ENCODE measurements at regions not wholly inside any gene's neighbourhood (a gene's known extent, or its start where the extent isn't known, plus 50 kb on each side); places are given as distances from the start of the nearest gene placed in this dataset.
"Not testable (repeated sequence)": the region's sequence is repeated elsewhere in the genome, so short reads cannot be mapped to it uniquely, and the experiment has no call there.

GRCh38 chr10:56104487-56104886, 256.6 kb downstream of the ZWINT start:
- DNase-seq, result no peak

- no peak for DNase-seq
These were observed 264.9 kb downstream of the ZWINT start for GRCh38 chr10:56096226-56096517.

- no peak for DNase-seq
These were observed 265.4 kb downstream of the ZWINT start for GRCh38 chr10:56095506-56096225.

GRCh38 chr10:56093645-56094044, 267.4 kb downstream of the ZWINT start:
- not testable (repeated sequence) for DNase-seq

- DNase-seq, result no peak
These were observed 269.2 kb downstream of the ZWINT start for GRCh38 chr10:56091872-56092271.

GRCh38 chr10:56090914-56091540, 270.0 kb downstream of the ZWINT start:
- DNase-seq, result no peak

GRCh38 chr10:56085406-56086122, 275.5 kb downstream of the ZWINT start:
- DNase-seq, result no peak

- no peak for DNase-seq
These were observed 278.9 kb downstream of the ZWINT start for GRCh38 chr10:56082169-56082568.

GRCh38 chr10:56068473-56069263, 292.4 kb downstream of the ZWINT start:
- DNase-seq, result no peak

- DNase-seq, result no peak
These were observed 293.0 kb downstream of the ZWINT start for GRCh38 chr10:56068040-56068439.

- DNase-seq, result no peak
These were observed 297.4 kb downstream of the ZWINT start for GRCh38 chr10:56063642-56064041.

- no peak for DNase-seq
These were observed 303.2 kb downstream of the ZWINT start for GRCh38 chr10:56057860-56058259.

- DNase-seq, result no peak
These were observed 325.6 kb downstream of the ZWINT start for GRCh38 chr10:56035489-56035888.

GRCh38 chr10:56028298-56029132, 332.5 kb downstream of the ZWINT start:
- DNase-seq, result no peak

- no peak for DNase-seq
These were observed 349.0 kb downstream of the ZWINT start for GRCh38 chr10:56012101-56012500.

GRCh38 chr10:56003555-56003954, 357.5 kb downstream of the ZWINT start:
- no peak for DNase-seq

GRCh38 chr10:55989188-55989587, 371.9 kb downstream of the ZWINT start:
- no peak for DNase-seq

GRCh38 chr10:55979203-55979602, 381.9 kb downstream of the ZWINT start:
- no peak for DNase-seq

- no peak for DNase-seq
These were observed 395.0 kb downstream of the ZWINT start for GRCh38 chr10:55966101-55966500.

- DNase-seq, result no peak
These were observed 417.7 kb downstream of the ZWINT start for GRCh38 chr10:55943403-55943802.

- DNase-seq, result no peak
These were observed 431.8 kb downstream of the ZWINT start for GRCh38 chr10:55929291-55929690.

- not testable (repeated sequence) for DNase-seq
These were observed 461.4 kb downstream of the ZWINT start for GRCh38 chr10:55899472-55900147.
